Stimulated activated naive CD8-positive, alpha-beta T cell treated with anti-CD3 and anti-CD28 coated beads, Interleukin-15, Interleukin-2, amounts not matched to agents 100 U/mL and 50 U/mL, for 24 hours (primary cell): ENCODE measurements at regions not wholly inside any gene's neighbourhood (a gene's known extent, or its start where the extent isn't known, plus 50 kb on each side); places are given as distances from the start of the nearest gene placed in this dataset.
"Not testable (repeated sequence)": the region's sequence is repeated elsewhere in the genome, so short reads cannot be mapped to it uniquely, and the experiment has no call there.

Experiments used
- ATAC-seq: fragments of 150-1000 bp; cut with Tn5 transposase; one replicate; pipeline ENCODE4 v1.10.0; 2021
- DNase-seq: peaks from one replicate; pipeline ENCODE4 v3.0.0; 2021

DNA sequence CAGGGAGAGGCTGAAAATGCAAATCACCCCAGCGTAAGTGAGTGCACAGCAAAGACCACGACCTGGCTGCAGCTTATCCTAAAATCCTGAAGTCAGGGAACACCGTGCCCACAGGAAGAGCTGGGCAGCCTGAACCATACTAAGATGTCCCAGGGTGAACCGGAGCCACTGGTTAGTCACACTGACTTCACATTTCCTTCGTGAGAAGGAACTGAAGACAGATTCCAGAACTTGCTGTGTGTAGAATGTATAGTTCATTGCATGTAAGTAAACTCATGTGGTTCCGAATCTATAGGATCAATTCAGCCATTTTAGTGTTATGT lies 84.6 kb upstream of the NDUFV2 start:
- ATAC-seq (no peak), DNase-seq (no peak)

DNA sequence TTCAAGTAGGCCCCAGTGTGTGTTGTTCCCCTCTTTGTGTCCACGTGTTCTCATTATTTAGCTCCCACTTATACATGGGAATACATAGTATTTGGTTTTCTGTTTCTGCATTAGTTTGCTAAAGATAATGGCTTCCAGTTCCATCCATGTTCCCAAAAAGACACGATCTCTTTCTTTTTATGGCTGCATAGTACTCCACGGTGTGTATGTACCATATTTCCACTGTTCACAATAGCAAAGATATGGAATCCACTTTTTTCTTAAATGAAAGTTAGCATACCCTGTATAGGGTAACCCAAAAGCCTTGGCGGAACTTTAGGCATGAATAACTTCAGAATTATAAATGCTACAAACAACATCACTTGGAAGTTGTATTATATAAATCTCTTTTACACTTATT lies 83.4 kb upstream of the NDUFV2 start:
- no peak for ATAC-seq
- no peak for DNase-seq

GRCh38 chr18:9020221-9020620 lies 82.3 kb upstream of the NDUFV2 start:
- DNase-seq (no peak), ATAC-seq (no peak)

DNA sequence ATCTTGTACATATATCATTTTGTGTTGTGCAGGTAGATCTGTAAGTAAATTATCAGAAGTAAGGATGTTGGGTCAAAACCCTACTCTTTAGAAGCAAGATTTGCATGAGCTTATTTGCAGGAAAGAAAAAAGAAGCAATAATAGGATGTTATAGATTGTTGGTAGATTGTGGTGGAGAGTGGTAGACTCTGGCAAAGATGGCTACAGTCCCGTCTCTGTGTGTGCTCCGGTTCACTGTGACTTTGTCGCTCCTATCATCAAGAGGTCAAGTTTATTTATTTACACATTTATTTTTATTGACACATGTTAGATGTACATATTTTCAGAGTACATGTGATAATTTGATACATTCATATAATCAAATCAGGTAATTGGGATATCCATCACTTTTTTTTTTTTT lies 81.0 kb upstream of the NDUFV2 start:
- DNase-seq = no peak
- ATAC-seq = no peak

GRCh38 chr18:9022397-9023155 lies 79.9 kb upstream of the NDUFV2 start:
- no peak for DNase-seq
- ATAC-seq = no peak

DNA sequence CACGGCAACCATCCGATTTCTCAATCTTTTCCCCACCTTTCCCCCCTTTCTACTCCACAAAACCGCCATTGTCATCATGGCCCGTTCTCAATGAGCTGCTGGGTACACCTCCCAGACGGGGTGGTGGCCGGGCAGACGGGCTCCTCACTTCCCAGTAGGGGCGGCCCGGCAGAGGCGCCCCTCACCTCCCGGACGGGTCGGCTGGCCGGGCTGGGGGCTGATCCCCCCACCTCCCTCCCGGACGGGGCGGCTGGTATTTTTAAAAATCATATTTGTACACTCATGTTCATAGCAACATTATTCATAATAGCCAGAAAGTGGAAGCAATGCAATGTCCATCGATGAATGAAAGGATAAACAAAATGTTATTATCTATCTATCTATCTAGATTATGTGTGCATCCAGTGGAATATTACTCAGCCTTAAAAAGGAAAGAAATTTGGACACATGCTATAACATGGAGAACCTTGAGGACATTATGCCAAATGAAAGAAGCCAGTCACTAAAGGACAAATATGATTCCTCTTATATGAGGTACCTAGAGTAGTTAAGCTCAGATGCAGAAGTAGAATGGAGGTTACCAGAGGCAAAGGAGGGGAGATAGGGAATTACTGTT lies 78.4 kb upstream of the NDUFV2 start:
- ATAC-seq, DNase-seq: not testable (repeated sequence)

DNA sequence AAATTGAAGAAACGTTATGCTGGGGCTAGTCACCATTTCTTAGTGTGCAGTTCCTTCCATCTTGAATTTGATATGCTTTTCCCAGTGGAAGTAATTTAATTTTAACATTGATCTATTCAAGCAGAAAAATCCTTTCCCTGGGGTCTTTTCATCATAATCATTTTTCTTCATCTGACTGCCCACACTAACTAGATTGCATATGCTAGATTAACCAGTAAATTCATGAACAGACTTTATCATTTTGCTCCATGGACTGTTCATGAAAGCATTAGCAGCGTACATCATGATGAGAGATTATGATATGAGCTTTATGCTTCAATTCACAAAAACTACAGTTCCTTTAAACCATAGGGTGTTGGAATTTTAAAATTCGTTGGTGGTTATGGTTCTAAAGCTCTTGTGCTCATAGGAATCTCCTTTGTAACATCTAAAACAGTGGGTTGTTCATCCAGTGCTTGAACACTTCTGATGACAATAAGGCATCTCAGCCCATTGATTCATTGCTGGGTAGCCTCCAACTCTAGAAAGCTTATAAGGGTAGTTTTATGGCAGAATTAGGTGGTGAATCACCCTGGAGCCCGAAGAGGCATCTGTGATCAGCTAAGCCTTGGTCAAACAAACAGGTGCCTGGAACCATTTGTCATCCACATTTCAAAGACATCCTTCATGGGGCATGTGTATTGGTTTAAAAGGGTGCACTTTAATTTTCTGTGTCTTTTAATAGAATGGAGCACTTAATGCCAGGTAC lies 77.2 kb upstream of the NDUFV2 start:
- ATAC-seq (no peak), DNase-seq (no peak)

- ATAC-seq (no peak), DNase-seq (no peak)
These were observed 73.4 kb upstream of the NDUFV2 start for GRCh38 chr18:9029131-9029530.

DNA sequence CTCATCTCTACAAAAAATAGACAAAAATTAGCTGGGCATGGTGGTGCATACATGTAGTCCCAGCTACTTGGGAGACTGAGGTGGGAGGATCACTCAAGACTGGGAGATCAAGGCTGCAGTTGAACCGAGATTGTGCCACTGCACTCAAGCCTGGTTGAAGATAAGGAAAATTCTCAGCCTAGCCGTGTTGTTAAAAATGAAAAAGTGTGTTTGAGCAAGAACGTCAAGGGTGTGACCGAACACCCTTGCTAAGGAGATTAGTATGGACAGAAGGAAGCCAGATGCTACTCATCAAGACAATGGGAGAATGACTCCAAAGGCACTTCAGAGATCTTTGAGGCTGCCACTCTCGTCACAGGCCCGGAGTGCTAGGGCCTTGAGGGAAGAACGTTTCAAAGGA lies 70.0 kb upstream of the NDUFV2 start:
- ATAC-seq = no peak
- no peak for DNase-seq

- DNase-seq (no peak), ATAC-seq (no peak)
These were observed 64.1 kb upstream of the NDUFV2 start for GRCh38 chr18:9038277-9038871.

GRCh38 chr18:9039441-9040071 lies 62.9 kb upstream of the NDUFV2 start:
- ATAC-seq (no peak), DNase-seq (no peak)

DNA sequence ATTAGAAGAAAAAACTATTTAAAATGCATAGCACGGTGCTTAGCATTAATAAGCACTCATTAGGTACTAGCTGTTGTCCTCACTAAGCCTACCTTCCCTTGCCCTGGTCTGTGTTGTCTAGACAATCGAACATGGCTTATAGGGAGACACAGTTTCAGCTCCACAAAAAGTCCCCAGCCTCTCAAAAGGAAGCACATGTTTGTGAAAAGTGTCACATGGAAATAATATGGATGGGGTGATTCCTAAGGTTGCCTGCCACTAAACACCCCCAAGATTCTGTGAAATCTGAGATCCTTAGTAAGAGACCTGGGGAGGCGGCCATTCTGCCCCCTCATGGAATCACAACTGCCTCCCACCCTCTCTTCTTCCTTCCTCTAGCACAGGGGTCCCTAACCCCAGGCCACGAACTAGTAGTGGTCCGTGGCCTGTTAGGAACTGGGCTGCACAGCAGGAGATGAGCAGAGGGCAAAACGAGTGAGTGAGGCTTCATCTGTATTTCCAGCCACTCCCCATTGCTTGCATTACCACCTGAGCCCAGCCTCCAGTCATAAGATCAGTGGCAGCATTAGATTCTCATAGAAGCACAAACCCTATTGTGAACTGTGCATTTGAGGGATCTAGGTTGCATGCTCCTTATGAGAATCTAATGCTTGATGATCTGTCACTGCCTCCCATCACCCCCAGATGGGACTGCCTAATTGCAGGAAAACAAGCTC lies 59.6 kb upstream of the NDUFV2 start:
- no peak for DNase-seq
- ATAC-seq = no peak

- ATAC-seq = no peak
- DNase-seq = no peak
These were observed 58.9 kb upstream of the NDUFV2 start for GRCh38 chr18:9043581-9043980.

- no peak for DNase-seq
These were observed 54.8 kb upstream of the NDUFV2 start for GRCh38 chr18:9047715-9048114.

GRCh38 chr18:9048236-9048635 lies 54.3 kb upstream of the NDUFV2 start:
- DNase-seq (no peak), ATAC-seq (no peak)

More at GRCh38 chr18:9047715-9048114, 54.8 kb upstream of the NDUFV2 start:
- ATAC-seq = no peak

- DNase-seq = no peak
- no peak for ATAC-seq
These were observed 53.5 kb upstream of the NDUFV2 start for GRCh38 chr18:9048808-9049494.

DNA sequence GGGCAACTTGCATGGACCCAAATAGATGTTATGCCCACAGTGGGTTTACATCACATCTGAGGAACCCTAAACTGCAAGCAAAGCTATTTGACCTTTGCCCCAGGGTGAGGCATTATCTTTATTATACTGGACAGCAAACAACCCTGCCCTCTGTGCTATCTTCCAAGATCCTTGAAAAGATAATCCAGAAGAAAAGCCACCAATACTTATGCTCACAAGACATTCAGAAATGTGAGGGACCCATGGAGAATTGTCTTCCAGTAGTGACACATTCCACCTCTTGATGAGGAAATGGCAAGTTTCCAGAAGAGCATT lies 53.0 kb upstream of the NDUFV2 start:
- ATAC-seq (no peak), DNase-seq (no peak)

- not testable (repeated sequence) for DNase-seq
These were observed 51.7 kb upstream of the NDUFV2 start for GRCh38 chr18:9050628-9051284.

More at GRCh38 chr18:9050628-9051284, 51.7 kb upstream of the NDUFV2 start:
- ATAC-seq = not testable (repeated sequence)
